Skeletal muscle satellite cell (primary cell): ENCODE measurements at regions not wholly inside any gene's neighbourhood (a gene's known extent, or its start where the extent isn't known, plus 50 kb on each side); places are given as distances from the start of the nearest gene placed in this dataset.

Experiments used
- H3K27me3 ChIP-seq: 2 replicates; pipeline ENCODE4 v1.7.0; 2013; ENCODE audit warnings: low read length; ENCODE audit not compliant: control insufficient read depth, insufficient read depth
- H3K36me3 ChIP-seq: 2 replicates; pipeline ENCODE4 v1.7.0; 2013; ENCODE audit warnings: mild to moderate bottlenecking, control low read depth, low read length; ENCODE audit not compliant: insufficient read depth
- H3K4me1 ChIP-seq: 2 replicates; pipeline ENCODE4 v1.7.0; 2013; ENCODE audit warnings: low read length; ENCODE audit not compliant: control insufficient read depth, insufficient read depth
- H3K4me2 ChIP-seq: 2 replicates; pipeline ENCODE4 v1.7.0; 2013; ENCODE audit warnings: mild to moderate bottlenecking, low read length
- H3K4me3 ChIP-seq: 2 replicates; pipeline ENCODE4 v1.7.0; 2013; ENCODE audit warnings: low read length
- H3K9ac ChIP-seq: 2 replicates; pipeline ENCODE4 v1.7.0; 2013; ENCODE audit warnings: mild to moderate bottlenecking, low read depth, low read length, moderate library complexity
- H3K9me3 ChIP-seq: replicated peaks from 2 replicates; pipeline ENCODE4 v1.7.0; 2013; ENCODE audit warnings: mild to moderate bottlenecking, control low read depth, low read length

DNA sequence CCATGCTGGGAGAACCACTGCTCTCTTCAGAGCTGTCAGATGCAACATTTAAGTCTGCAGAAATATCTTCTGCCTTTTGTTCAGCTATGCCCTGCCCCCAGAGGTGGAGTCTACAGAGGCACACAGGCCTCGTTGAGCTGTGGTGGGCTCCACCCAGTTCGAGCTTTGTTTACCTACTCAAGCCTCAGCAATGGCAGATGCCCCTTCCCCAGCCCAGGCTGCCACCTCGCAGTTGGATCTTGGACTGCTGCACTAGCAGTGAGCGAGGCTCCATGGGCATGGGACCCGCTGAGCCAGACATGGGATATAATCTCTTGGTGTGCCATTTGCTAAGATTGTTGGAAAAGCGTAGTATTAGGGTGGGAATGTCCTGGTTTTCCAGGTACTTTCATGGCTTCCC lies 229.1 kb upstream of the C11orf87 start:
- H3K9me3 ChIP-seq, result no peaks in the 10 kb centered on the region
- no peak overlapping the region for H3K4me2 ChIP-seq
- H3K4me1 ChIP-seq, result peaks cover 10% of the 10 kb centered on the region
- no peak overlapping the region for H3K9ac ChIP-seq
- H3K36me3 ChIP-seq, result no peaks in the 10 kb centered on the region
- no peaks in the 10 kb centered on the region for H3K27me3 ChIP-seq
- H3K4me3 ChIP-seq, result no peak overlapping the region

DNA sequence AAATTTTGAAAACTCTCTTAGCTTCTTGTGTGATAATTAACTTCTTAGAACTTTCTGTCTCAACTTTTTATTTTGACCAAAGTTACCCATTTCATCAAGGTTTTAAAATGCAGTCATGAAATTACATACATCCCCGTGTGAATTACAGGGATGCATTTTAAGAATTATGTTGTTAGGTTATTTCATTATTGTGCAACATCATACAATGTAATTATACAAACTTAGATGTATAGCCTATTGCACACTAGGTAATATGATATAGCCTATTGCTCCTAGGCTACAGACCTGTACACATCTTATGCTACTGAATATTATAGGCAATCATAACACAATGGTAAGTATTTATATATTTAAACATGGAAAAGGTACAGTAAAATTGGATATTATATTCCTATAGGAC lies 228.1 kb upstream of the C11orf87 start:
- H3K36me3 ChIP-seq, result no peaks in the 10 kb centered on the region
- peaks cover 13% of the 10 kb centered on the region for H3K4me1 ChIP-seq
- H3K9ac ChIP-seq, result no peak overlapping the region
- H3K4me3 ChIP-seq, result no peak overlapping the region
- no peak overlapping the region for H3K4me2 ChIP-seq
- no peaks in the 10 kb centered on the region for H3K9me3 ChIP-seq
- H3K27me3 ChIP-seq, result no peaks in the 10 kb centered on the region

DNA sequence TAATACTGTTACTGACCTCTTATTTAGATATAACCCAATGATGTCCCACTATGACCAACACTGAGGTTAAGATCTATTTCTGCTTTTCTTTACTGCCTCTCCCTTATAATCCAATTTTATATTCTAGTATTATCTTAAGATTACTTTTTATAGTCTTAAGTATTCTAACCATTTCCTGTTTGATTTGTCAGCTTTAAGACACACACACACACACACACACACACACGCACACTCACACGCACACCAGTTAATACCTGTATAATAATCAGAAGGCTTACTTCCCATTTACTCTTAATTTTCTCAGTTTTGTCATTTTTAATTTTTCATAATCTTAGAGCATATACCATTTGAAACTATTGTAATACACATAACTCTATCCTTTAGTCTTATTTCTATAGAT lies 226.0 kb upstream of the C11orf87 start:
- Histone ChIP-seq H3K36me3 (no peaks in the 10 kb centered on the region), H3K27me3 (no peaks in the 10 kb centered on the region), H3K4me1 (peaks cover 13% of the 10 kb centered on the region), H3K9ac (no peak overlapping the region), H3K9me3 (no peaks in the 10 kb centered on the region), H3K4me3 (no peak overlapping the region), H3K4me2 (no peak overlapping the region)

DNA sequence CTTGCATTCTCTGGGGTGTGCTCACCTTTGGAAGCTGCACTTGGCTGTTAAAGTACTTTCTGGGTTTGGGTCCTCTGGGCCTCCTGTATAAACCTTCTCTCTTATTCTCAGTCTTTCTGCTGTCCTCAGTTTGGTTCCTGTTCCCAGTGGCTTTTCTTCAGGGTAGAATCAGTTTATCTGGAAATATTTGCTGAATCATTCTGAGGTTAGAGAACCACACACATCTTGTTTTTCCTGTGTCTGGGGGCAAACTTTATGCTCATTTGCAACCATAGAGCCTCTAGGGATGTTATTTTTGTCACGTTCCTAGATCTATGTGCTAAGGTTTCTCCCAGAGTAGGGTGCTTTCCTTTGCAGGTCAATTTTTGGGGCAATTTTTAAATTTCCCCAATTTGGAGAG lies 224.3 kb upstream of the C11orf87 start:
- Histone ChIP-seq H3K27me3 (no peaks in the 10 kb centered on the region), H3K36me3 (no peaks in the 10 kb centered on the region), H3K4me2 (no peak overlapping the region), H3K9me3 (no peaks in the 10 kb centered on the region), H3K4me1 (peaks cover 13% of the 10 kb centered on the region), H3K9ac (no peak overlapping the region), H3K4me3 (no peak overlapping the region)

DNA sequence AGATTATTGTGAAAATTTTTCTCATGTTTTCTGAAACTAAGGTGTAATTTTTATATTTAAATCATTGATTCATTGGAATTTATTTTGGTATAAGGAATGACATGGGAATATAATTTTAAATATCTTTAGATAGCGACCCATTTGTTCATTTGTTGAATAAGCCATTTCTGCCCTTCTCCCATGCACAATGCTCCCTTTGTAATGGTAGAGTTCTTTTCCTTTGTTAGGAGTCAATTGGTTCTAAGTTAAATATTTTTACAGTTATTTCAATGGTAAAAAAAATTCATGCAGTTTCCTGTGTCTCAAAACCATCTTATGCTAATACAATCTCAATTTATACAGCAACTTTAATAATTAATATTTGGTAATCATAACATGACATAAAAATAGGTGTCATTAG lies 218.8 kb upstream of the C11orf87 start:
- no peaks in the 10 kb centered on the region for H3K9me3 ChIP-seq
- no peak overlapping the region for H3K4me2 ChIP-seq
- no peak overlapping the region for H3K9ac ChIP-seq
- no peaks in the 10 kb centered on the region for H3K27me3 ChIP-seq
- no peak overlapping the region for H3K4me3 ChIP-seq
- no peaks in the 10 kb centered on the region for H3K4me1 ChIP-seq
- no peaks in the 10 kb centered on the region for H3K36me3 ChIP-seq

DNA sequence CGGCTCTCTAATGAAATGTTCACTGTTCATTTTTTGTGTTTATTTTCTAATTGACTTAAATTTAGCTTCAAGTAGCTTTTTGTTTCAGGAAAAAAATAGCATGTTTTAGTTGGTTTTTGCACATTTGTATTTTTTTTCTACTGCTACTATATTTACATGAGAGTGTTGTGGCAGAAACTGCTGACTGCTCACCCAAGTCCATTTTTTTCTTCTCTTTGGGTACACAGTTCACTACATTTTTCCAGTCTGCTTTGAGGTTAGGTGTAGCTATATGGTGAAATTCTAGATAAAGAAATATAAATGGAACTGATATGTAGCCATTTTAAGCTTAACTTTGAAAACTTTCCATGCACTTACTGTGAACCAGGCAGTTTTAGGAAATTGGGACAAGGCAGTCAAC lies 216.7 kb upstream of the C11orf87 start:
- H3K36me3 ChIP-seq, result no peaks in the 10 kb centered on the region
- H3K4me3 ChIP-seq, result no peak overlapping the region
- H3K4me2 ChIP-seq, result no peak overlapping the region
- H3K4me1 ChIP-seq, result no peaks in the 10 kb centered on the region
- H3K9me3 ChIP-seq, result no peaks in the 10 kb centered on the region
- no peaks in the 10 kb centered on the region for H3K27me3 ChIP-seq
- no peak overlapping the region for H3K9ac ChIP-seq

DNA sequence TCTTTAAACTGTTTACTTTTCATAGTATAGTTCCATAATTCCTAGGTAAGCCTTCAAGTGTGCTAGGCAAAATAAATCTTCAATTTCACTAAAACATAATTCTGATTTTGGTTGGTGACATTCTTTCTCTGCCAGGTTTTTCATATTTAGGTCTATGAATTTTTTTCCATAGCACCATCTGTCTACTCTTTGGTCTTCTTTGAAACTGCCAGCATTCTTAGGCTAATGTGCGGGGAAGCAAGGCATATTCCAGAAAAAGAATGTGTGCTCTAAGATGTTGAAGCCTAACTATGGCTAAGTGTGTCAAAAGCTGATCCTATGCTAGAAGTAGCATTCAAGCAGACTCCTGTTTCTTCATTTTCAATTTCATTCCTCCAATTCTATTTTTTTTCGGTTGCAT lies 213.9 kb upstream of the C11orf87 start:
- Histone ChIP-seq H3K36me3 (no peaks in the 10 kb centered on the region), H3K4me2 (no peak overlapping the region), H3K9me3 (no peaks in the 10 kb centered on the region), H3K9ac (no peak overlapping the region), H3K4me1 (no peaks in the 10 kb centered on the region), H3K4me3 (no peak overlapping the region), H3K27me3 (no peaks in the 10 kb centered on the region)

DNA sequence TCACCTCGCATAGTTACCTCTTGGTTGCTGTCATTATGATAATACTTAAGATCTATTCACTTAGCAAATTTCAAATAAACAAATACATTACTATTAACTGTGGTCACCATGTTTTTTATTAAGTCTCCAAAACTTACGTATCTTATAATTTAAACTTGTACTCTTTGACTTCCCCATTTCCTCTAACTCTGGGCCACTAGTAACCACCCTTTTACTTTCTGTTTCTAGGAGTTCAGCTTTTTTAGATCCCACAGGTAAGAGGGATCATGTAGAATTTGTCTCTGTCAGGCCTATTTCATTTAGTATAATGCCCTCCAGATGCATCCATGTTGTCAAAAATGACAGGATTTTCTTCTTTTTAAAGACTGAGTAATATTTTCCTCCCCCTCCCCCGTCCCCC lies 212.4 kb upstream of the C11orf87 start:
- no peaks in the 10 kb centered on the region for H3K9me3 ChIP-seq
- no peaks in the 10 kb centered on the region for H3K4me1 ChIP-seq
- H3K27me3 ChIP-seq, result no peaks in the 10 kb centered on the region
- H3K9ac ChIP-seq, result no peak overlapping the region
- no peaks in the 10 kb centered on the region for H3K36me3 ChIP-seq
- no peak overlapping the region for H3K4me3 ChIP-seq
- no peak overlapping the region for H3K4me2 ChIP-seq

DNA sequence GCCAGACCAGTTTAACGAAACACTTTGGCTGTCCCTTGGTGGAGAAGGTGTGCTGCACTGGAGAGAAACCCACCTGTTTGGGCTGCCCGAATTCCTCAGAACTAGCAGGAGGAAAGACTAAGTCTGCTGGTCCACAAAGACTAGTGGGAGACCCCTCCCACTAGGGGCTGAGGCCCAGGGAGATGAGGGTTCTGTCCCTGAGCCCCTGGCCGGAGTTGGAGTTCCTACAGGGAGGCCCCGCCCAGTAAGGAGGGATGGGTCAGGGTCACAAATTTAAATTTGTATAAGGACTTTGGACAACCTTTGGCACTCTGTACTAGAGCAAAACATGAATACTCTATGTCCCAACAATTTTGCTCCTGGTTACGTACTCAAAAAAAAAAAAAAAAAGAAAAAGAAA lies 200.8 kb upstream of the C11orf87 start:
- no peaks in the 10 kb centered on the region for H3K9me3 ChIP-seq
- H3K36me3 ChIP-seq, result no peaks in the 10 kb centered on the region
- H3K9ac ChIP-seq, result no peak overlapping the region
- no peak overlapping the region for H3K4me2 ChIP-seq
- no peaks in the 10 kb centered on the region for H3K27me3 ChIP-seq
- no peak overlapping the region for H3K4me3 ChIP-seq
- no peaks in the 10 kb centered on the region for H3K4me1 ChIP-seq

DNA sequence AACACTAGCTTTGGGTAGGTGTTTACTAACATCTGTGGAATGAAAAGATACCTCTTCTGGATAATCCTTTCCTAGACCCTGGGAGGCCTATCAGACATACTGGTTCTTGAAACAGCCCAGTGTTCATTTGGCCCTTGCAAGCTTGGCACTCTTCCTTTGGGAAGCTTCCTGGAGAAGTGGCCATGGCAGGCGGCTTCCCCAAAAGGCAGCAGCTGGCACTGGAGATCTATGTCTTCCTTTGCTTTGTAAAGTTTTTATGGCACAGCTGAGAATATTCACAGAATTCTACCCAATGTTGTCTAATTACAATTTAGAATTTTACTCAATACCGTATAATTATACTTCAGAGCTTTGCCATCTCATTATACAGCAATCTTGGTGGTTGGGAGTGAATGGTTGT lies 199.2 kb upstream of the C11orf87 start:
- H3K27me3 ChIP-seq, result no peaks in the 10 kb centered on the region
- H3K36me3 ChIP-seq, result no peaks in the 10 kb centered on the region
- H3K4me3 ChIP-seq, result no peak overlapping the region
- H3K4me1 ChIP-seq, result no peaks in the 10 kb centered on the region
- no peaks in the 10 kb centered on the region for H3K9me3 ChIP-seq
- no peak overlapping the region for H3K9ac ChIP-seq
- no peak overlapping the region for H3K4me2 ChIP-seq

DNA sequence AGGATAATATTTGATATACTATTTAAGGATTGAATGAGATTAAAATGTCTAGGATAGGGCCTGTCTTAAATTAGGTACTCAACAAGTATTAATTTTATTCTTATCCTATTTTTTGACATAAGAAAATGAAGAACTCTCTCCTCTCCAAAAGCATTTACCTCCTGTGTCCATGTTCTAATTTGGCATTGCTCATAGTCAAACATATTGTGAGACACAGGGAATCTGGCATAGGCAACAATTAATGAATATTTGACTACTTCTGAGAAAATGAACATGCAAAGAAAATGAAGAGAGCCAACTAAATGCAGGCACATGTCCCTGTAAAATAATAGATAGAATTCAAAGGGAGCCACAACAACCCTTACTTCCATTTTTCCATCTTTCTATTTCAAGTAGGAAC lies 198.5 kb upstream of the C11orf87 start:
- Histone ChIP-seq H3K4me3 (no peak overlapping the region), H3K4me2 (no peak overlapping the region), H3K9ac (no peak overlapping the region), H3K4me1 (no peaks in the 10 kb centered on the region), H3K9me3 (no peaks in the 10 kb centered on the region), H3K36me3 (no peaks in the 10 kb centered on the region), H3K27me3 (no peaks in the 10 kb centered on the region)

DNA sequence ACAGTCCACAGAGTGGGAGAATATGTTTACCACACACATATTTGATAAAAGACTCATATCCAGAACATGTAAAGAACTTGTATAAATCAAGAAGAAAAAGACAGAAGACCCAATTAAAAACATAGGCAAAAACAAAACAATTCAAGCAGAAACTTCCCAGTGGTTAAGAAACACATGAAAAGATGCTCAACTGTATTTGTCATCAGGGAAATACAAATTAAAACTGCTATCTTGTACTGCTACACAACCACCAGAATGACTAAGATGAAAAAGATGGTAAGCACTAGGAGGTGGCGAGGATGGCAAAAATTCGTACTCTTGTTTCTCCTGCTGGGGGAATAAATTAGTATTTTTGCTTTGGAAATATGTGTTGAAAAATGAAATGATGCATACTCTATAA lies 192.3 kb upstream of the C11orf87 start:
- Histone ChIP-seq H3K27me3 (no peaks in the 10 kb centered on the region), H3K4me1 (no peaks in the 10 kb centered on the region), H3K9me3 (no peaks in the 10 kb centered on the region), H3K4me3 (no peak overlapping the region), H3K4me2 (no peak overlapping the region), H3K36me3 (no peaks in the 10 kb centered on the region), H3K9ac (no peak overlapping the region)

DNA sequence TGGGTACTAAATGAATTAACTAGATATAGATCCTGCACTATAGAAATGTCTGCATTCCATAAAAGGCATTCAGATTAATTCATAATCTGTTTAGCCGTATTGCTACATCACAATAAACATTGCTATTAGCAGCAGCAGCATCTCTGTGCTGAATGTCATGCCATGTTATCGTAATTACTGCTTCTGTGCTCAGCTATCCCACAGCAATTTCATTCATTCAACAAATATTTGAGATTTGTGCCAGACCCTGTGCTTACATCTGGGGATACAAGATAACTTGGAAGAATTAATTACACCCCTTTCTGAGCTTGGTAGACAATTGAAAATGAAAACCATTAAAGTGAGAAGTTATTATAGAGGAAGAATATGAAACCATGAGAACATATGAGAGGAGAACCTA lies 185.8 kb upstream of the C11orf87 start:
- Histone ChIP-seq H3K36me3 (no peaks in the 10 kb centered on the region), H3K9me3 (no peaks in the 10 kb centered on the region), H3K4me3 (no peak overlapping the region), H3K9ac (no peak overlapping the region), H3K4me2 (no peak overlapping the region), H3K4me1 (no peaks in the 10 kb centered on the region), H3K27me3 (no peaks in the 10 kb centered on the region)
